NCI-H1436 treated with DMSO at 0.1 percent for 48 hours (cell line): ENCODE measurements at regions not wholly inside any gene's neighbourhood (a gene's known extent, or its start where the extent isn't known, plus 50 kb on each side); places are given as distances from the start of the nearest gene placed in this dataset.
"Not testable (repeated sequence)": the region's sequence is repeated elsewhere in the genome, so short reads cannot be mapped to it uniquely, and the experiment has no call there.

ENCODE experiments used
- DNase-seq: peaks from one replicate; lab custom pipeline; 2025; lab: John Stamatoyannopoulos, UW

- DNase-seq = no peak
Observed at GRCh38 chr3:170651260-170651845, 65.5 kb upstream of the SLC7A14 start.

- not testable (repeated sequence) for DNase-seq
Observed at GRCh38 chr3:170650557-170650956, 64.7 kb upstream of the SLC7A14 start.

GRCh38 chr3:170644711-170645110, 58.8 kb upstream of the SLC7A14 start:
- no peak for DNase-seq

- no peak for DNase-seq
Observed at GRCh38 chr3:170643831-170644230, 58.0 kb upstream of the SLC7A14 start.

GRCh38 chr3:170642882-170643601, 57.2 kb upstream of the SLC7A14 start:
- DNase-seq = no peak

- DNase-seq = no peak
Observed at GRCh38 chr3:170641510-170642236, 55.8 kb upstream of the SLC7A14 start.

GRCh38 chr3:170640737-170641171, 54.9 kb upstream of the SLC7A14 start:
- DNase-seq = no peak

- no peak for DNase-seq
Observed at GRCh38 chr3:170638988-170639387, 53.1 kb upstream of the SLC7A14 start.

- no peak for DNase-seq
Observed at GRCh38 chr3:170637306-170637705, 51.4 kb upstream of the SLC7A14 start.

- no peak for DNase-seq
Observed at GRCh38 chr3:170636400-170636973, 50.6 kb upstream of the SLC7A14 start.
